ENCODE measurements at regions not wholly inside any gene's neighbourhood (a gene's known extent, or its start where the extent isn't known, plus 50 kb on each side); places are given as distances from the start of the nearest gene placed in this dataset.

DNA sequence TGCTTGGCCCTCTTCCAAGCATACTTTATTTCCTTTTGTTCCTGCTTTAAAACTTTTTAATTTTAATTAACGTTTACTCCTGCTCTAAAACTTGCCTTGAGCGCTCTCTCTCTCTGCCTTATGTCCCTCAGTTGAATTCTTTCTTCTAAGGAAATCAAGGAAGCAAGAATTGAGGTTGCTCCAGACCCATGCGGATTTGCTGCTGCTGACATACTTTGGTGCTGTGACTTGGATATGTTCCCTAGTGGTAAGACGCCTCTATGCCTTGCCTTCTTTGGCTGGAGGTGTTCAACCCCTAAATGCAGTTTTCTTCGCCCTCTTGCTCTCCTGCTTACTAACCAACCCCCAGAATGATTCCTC is 148.1 kb downstream of the ADSS2 start:
- H3K4me2 ChIP-seq (ENCODE audit: insufficient read depth, low read length): no peak overlapping the region
- H2AFZ ChIP-seq (ENCODE audit: low read length): no peak overlapping the region
- H3K27me3 ChIP-seq (ENCODE audit: insufficient read depth, low read length): no peaks in the 10 kb centered on the region
- H3K4me1 ChIP-seq (ENCODE audit: insufficient read depth, low read length): peaks cover 6% of the 10 kb centered on the region
- H3K79me2 ChIP-seq (ENCODE audit: insufficient read depth, low read length): no peaks in the 10 kb centered on the region
- H3K36me3 ChIP-seq (ENCODE audit: insufficient read depth, low read length): no peaks in the 10 kb centered on the region
- no peak overlapping the region for H3K27ac ChIP-seq (ENCODE audit: low read depth, low read length)
- H3K4me3 ChIP-seq (ENCODE audit: insufficient read depth, low read length): no peak overlapping the region
- TF ChIP-seq, protein P1, sequence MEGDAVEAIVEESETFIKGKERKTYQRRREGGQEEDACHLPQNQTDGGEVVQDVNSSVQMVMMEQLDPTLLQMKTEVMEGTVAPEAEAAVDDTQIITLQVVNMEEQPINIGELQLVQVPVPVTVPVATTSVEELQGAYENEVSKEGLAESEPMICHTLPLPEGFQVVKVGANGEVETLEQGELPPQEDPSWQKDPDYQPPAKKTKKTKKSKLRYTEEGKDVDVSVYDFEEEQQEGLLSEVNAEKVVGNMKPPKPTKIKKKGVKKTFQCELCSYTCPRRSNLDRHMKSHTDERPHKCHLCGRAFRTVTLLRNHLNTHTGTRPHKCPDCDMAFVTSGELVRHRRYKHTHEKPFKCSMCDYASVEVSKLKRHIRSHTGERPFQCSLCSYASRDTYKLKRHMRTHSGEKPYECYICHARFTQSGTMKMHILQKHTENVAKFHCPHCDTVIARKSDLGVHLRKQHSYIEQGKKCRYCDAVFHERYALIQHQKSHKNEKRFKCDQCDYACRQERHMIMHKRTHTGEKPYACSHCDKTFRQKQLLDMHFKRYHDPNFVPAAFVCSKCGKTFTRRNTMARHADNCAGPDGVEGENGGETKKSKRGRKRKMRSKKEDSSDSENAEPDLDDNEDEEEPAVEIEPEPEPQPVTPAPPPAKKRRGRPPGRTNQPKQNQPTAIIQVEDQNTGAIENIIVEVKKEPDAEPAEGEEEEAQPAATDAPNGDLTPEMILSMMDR (IDR thresholded peaks at IDR 0.05; ENCODE audit: extremely low read depth, low read depth, low read length): no peak
- H3K9me3 ChIP-seq (ENCODE audit: low read depth, low read length): no peaks in the 10 kb centered on the region
- DNase-seq (ENCODE audit: insufficient read length, low spot score, missing footprints): no peak
- no peaks in the 10 kb centered on the region for H4K20me1 ChIP-seq (ENCODE audit: insufficient read depth, low read length)

DNA sequence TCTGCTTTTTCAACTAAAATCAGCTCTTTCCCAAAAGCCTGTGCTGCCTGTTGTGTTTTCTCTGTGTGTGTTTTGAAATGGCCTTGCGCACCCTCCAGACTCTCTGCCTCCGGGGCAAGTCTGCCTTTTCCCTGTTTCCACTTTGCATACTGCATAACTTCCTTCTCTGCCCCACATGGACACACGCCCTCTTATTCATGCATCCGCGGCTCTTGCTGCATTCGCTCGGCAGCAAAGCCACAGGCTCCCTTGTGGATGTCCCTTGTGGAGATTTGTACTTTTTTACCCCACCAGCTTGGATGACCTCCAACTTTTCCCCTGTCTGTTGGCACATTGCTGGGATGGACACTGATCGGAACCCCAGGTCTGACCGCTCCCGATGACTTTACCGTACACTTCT is 147.6 kb downstream of the ADSS2 start:
- no peaks in the 10 kb centered on the region for H3K27me3 ChIP-seq (ENCODE audit: insufficient read depth, low read length)
- H3K4me2 ChIP-seq (ENCODE audit: insufficient read depth, low read length): no peak overlapping the region
- no peaks in the 10 kb centered on the region for H3K36me3 ChIP-seq (ENCODE audit: insufficient read depth, low read length)
- H2AFZ ChIP-seq (ENCODE audit: low read length): no peak overlapping the region
- TF ChIP-seq, protein P1 (IDR thresholded peaks at IDR 0.05; ENCODE audit: extremely low read depth, low read depth, low read length): no peak
- no peaks in the 10 kb centered on the region for H3K79me2 ChIP-seq (ENCODE audit: insufficient read depth, low read length)
- no peak overlapping the region for H3K27ac ChIP-seq (ENCODE audit: low read depth, low read length)
- DNase-seq (ENCODE audit: insufficient read length, low spot score, missing footprints): no peak
- H4K20me1 ChIP-seq (ENCODE audit: insufficient read depth, low read length): no peaks in the 10 kb centered on the region
- H3K9me3 ChIP-seq (ENCODE audit: low read depth, low read length): no peaks in the 10 kb centered on the region
- peaks cover 5% of the 10 kb centered on the region for H3K4me1 ChIP-seq (ENCODE audit: insufficient read depth, low read length)
- no peak overlapping the region for H3K4me3 ChIP-seq (ENCODE audit: insufficient read depth, low read length)

DNA sequence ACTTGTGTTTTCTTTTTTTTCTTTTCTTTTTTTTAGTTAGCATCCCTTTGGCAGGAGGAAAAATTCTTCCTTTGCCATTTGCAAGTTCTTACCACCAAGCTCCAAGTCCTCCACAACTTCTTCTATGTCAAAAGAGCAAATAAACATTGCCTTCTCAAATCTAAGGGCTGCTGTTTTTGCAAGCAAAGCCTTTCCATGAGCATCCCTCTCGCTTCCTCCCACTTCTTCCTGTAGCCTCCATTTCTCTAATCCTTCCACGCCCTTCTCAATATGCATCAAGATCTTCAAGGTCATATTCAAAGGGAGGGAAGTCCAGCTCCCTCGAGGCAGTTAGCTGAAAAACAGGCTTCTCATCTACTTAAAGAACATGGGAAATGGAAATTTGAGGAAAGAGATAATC is 147.1 kb downstream of the ADSS2 start:
- Histone ChIP-seq H3K27me3 (ENCODE audit: insufficient read depth, low read length) (no peaks in the 10 kb centered on the region), H4K20me1 (ENCODE audit: insufficient read depth, low read length) (no peaks in the 10 kb centered on the region), H3K4me3 (ENCODE audit: insufficient read depth, low read length) (no peak overlapping the region), H3K9me3 (ENCODE audit: low read depth, low read length) (no peaks in the 10 kb centered on the region), H3K79me2 (ENCODE audit: insufficient read depth, low read length) (no peaks in the 10 kb centered on the region), H3K27ac (ENCODE audit: low read depth, low read length) (no peak overlapping the region), H3K4me1 (ENCODE audit: insufficient read depth, low read length) (peaks cover under 1% of the 10 kb centered on the region), H3K4me2 (ENCODE audit: insufficient read depth, low read length) (no peak overlapping the region), H2AFZ (ENCODE audit: low read length) (no peak overlapping the region), H3K36me3 (ENCODE audit: insufficient read depth, low read length) (no peaks in the 10 kb centered on the region)
- DNase-seq (ENCODE audit: insufficient read length, low spot score, missing footprints): no peak
- TF ChIP-seq, protein P1 (IDR thresholded peaks at IDR 0.05; ENCODE audit: extremely low read depth, low read depth, low read length): no peak

DNA sequence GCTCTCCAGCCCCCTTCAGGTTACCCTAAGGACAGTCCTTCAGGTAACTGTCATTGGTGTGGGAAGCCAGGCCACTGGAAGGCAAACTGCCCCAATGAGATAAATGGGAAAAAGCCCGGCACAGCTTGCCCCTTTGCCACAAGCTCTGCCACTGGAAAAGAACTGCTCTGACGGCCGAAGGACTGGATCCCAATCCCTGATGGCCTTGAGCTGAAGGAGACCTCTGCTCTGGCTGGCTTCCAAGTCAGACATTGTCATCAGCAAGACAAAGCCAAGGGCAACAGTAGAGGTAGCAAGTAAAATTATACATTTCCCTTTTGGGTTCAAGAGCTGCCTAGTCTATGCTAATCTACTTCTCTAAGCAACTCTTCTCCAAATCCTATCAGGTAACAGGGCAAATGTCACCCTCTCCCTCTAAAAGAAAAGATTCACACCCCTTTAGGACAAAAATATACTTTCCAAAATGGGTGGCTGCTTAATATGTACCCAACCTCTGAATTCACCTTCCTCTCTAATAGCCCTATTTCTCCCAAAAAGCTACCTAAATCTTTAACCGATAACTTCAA is 145.8 kb downstream of the ADSS2 start:
- DNase-seq (ENCODE audit: insufficient read length, low spot score, missing footprints): no peak
- Histone ChIP-seq H3K79me2 (ENCODE audit: insufficient read depth, low read length) (no peaks in the 10 kb centered on the region), H3K4me2 (ENCODE audit: insufficient read depth, low read length) (no peak overlapping the region), H3K4me1 (ENCODE audit: insufficient read depth, low read length) (no peaks in the 10 kb centered on the region), H3K4me3 (ENCODE audit: insufficient read depth, low read length) (no peak overlapping the region), H3K27ac (ENCODE audit: low read depth, low read length) (no peak overlapping the region), H3K36me3 (ENCODE audit: insufficient read depth, low read length) (no peaks in the 10 kb centered on the region), H3K9me3 (ENCODE audit: low read depth, low read length) (no peaks in the 10 kb centered on the region), H2AFZ (ENCODE audit: low read length) (no peak overlapping the region), H4K20me1 (ENCODE audit: insufficient read depth, low read length) (no peaks in the 10 kb centered on the region), H3K27me3 (ENCODE audit: insufficient read depth, low read length) (no peaks in the 10 kb centered on the region)
- TF ChIP-seq, protein P1 (IDR thresholded peaks at IDR 0.05; ENCODE audit: extremely low read depth, low read depth, low read length): no peak

Measured in osteoblast (primary cell).